Coronary artery (tissue), 2 donors: ENCODE measurements at regions not wholly inside any gene's neighbourhood (a gene's known extent, or its start where the extent isn't known, plus 50 kb on each side); places are given as distances from the start of the nearest gene placed in this dataset.
"Not testable (repeated sequence)": the region's sequence is repeated elsewhere in the genome, so short reads cannot be mapped to it uniquely, and the experiment has no call there.

Experiments used
- DNase-seq: peaks from one replicate; pipeline ENCODE4 v3.0.0-alpha.2; 2017; ENCODE audit warnings: low spot score
- H3K27ac ChIP-seq, 2 donors: fragments of 200-600 bp; sonication (generic); one replicate each; pipeline ENCODE4 v1.5.1; 2016 to 2019
- H3K4me3 ChIP-seq: fragments of 200-600 bp; sonication (generic); 2 replicates; pipeline ENCODE4 v1.5.1; 2016; ENCODE audit warnings: mild to moderate bottlenecking, moderate library complexity
- TF ChIP-seq, protein P1 (sequence below): fragments of 200-600 bp; sonication (generic); IDR thresholded peaks from one replicate; pipeline ENCODE4 v1.5.1; 2019; ENCODE audit warnings: antibody characterized with exemption

DNA sequence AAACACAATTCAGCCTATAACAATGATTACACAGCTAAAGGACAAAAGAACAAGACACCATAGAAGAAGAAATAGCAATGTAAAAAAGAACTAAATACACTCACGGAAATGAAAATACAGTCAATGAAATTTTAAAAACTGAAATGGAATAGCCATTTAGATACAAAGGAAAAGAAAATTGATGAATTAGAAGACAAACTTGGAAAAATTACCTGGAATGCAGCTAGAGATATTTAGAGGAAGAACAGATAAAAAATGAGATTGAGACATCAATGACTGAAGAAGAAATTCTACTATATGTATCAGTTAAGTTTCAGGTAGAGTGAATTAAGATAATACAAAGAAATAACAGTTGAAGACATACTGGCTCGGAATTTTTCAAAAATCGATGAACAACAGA is 430.4 kb upstream of the NR5A2 start:
- no peak overlapping the region for H3K27ac ChIP-seq
- TF ChIP-seq, protein P1, sequence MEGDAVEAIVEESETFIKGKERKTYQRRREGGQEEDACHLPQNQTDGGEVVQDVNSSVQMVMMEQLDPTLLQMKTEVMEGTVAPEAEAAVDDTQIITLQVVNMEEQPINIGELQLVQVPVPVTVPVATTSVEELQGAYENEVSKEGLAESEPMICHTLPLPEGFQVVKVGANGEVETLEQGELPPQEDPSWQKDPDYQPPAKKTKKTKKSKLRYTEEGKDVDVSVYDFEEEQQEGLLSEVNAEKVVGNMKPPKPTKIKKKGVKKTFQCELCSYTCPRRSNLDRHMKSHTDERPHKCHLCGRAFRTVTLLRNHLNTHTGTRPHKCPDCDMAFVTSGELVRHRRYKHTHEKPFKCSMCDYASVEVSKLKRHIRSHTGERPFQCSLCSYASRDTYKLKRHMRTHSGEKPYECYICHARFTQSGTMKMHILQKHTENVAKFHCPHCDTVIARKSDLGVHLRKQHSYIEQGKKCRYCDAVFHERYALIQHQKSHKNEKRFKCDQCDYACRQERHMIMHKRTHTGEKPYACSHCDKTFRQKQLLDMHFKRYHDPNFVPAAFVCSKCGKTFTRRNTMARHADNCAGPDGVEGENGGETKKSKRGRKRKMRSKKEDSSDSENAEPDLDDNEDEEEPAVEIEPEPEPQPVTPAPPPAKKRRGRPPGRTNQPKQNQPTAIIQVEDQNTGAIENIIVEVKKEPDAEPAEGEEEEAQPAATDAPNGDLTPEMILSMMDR = no peak
- no peak overlapping the region for H3K4me3 ChIP-seq
- DNase-seq = no peak

DNA sequence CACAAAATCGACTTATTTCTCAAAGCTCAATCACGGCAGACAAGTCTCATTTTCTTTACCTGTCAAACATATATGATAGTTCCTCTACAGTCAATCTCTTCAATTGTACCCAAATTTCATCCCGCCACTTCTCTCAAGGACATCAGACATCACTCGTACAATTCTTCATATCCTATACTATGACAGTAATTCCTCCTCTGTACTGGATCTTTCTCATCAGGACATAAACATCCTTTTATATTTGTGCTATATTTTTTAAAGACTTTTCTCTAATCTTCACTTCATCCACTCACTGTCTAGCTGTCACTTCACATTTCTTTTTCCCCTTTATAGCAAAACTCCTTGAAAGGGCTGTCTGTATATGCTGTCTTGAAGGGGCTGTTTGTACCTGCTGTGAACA is 419.1 kb upstream of the NR5A2 start:
- TF ChIP-seq, protein P1 = no peak
- DNase-seq = no peak
- no peak overlapping the region for H3K4me3 ChIP-seq
- no peak overlapping the region for H3K27ac ChIP-seq

DNA sequence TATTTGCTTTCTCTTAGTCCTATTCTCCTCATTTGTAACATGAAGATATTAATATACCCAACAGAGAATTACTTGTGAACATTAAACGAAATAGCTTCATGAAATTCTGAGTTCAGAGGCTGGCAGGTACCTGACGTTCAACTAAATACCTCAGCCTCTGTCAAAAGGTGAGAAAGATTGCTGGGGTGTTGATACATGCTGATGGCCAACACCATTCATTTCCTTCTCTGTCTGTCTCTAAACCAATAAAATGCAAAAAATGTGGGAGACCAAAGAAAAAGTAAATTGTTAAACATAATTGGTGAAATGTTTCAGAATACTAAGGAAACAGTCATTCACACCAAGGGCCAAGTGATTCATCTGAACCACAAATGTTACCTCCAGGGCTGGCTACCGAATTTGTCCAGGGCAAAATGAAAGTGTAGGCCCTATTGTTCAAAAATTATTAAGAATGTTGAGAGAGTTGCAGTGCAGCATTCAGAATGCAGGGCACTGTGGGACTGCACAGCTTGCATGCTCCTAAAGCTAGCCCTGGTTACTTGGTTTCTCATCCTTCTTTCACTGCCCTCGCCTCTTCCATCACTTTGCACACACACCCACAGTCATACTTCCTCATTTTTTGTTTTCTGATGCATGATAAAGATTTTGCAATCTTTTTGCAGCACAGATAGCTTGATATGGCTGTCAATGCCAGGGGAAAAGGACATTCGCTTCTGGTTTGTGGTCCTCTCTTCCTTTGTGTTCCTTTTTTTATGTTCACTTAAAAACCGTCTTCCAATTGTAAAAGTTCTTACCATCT is 414.3 kb upstream of the NR5A2 start:
- H3K4me3 ChIP-seq = no peak overlapping the region
- TF ChIP-seq, protein P1 = no peak
- DNase-seq = no peak
- no peak overlapping the region for H3K27ac ChIP-seq

DNA sequence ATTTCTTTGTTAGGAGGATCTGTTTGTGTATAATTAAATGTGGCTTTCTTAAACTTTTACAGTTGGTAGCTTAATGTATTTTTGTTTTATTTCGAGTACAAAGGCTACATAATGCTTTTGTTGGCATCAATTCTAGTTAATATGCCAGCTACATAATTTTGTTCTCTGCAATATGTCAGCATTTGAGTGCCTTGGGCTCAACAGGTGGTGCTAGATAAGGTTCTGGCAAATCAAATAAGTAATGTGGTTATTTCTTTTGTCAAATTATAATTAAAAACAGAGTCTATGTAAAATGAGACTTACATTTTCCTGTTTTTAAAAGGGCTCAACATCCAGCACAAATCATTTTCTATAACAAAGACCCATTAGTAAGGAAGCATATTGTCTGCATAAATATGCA is 410.6 kb upstream of the NR5A2 start:
- H3K27ac ChIP-seq = no peak overlapping the region
- TF ChIP-seq, protein P1 = no peak
- no peak overlapping the region for H3K4me3 ChIP-seq
- no peak for DNase-seq

DNA sequence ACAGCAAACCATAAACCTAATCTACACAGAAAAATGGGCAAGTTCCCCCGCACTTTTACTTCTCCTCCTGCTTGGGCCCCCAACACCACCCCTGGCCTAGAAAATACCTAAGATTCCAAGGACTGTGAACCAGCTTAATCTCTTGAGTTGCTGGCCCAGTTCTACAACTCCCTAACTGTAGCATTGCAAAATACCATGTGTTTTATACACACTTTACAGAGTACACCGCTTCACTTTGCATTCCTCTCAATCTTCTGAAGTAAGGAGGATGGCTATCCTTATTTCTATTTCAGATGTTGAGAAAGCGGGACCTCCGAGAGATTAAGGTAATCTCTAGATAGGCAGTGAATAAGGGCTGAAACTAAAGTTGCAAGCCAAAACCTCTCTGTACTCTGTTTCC is 408.3 kb upstream of the NR5A2 start:
- TF ChIP-seq, protein P1 = no peak
- no peak for DNase-seq
- H3K27ac ChIP-seq = no peak overlapping the region
- H3K4me3 ChIP-seq = no peak overlapping the region

DNA sequence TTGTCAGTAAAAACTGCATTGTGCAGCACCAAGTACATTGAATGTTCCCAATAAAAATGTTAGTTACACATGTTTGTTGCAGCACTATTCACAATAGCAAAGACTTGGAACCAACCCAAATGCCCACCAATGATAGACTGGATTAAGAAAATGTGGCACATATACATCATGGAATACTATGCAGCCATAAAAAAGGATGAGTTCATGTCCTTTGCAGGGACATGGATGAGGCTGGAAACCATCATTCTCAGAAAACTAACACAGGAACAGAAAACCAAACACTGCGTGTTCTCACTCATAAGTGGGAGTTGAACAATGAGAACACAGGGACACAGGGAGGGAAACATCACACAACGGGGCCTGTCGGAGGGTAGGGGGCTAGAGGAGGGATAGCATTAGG is 401.3 kb upstream of the NR5A2 start:
- not testable (repeated sequence) for DNase-seq, H3K4me3 ChIP-seq, H3K27ac ChIP-seq

DNA sequence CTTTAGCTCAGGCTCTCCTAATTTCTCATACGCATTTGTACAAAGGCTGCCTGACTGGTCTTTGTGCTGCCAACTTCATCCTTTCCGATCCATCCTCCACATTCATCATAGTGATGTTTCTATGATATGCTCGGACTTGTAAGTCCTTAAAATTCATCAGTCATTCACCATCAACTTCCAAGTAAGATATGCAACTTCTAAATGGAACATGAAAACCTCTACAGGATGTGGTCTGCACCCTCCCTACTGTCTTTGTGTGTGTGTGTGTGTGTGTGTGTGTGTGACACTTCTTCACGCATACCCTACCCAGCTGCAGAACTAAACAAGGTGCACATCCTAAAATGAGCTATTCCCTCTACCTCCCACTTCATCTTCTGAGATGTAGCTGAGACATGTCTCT is 397.9 kb upstream of the NR5A2 start:
- Histone ChIP-seq H3K4me3 (no peak overlapping the region), H3K27ac (no peak overlapping the region)
- no peak for DNase-seq
- TF ChIP-seq, protein P1 = no peak
